Right atrium auricular region (tissue), 2 donors: ENCODE measurements at regions not wholly inside any gene's neighbourhood (a gene's known extent, or its start where the extent isn't known, plus 50 kb on each side); places are given as distances from the start of the nearest gene placed in this dataset.

Source experiments
- DNase-seq: peaks from one replicate; pipeline ENCODE4 v3.0.0-alpha.2; 2019; ENCODE audit warnings: low spot score
- H3K27ac ChIP-seq, 2 donors: fragments of 200-600 bp; sonication (generic); 1 replicate in 1 of 2; 2 replicates in 1 of 2; pipeline ENCODE4 v1.5.1; 2016 to 2019
- H3K27me3 ChIP-seq, 2 donors: fragments of 200-600 bp; sonication (generic); one replicate each; pipeline versions ENCODE4 v1.5.1 to v1.6.0; 2017 to 2019
- H3K36me3 ChIP-seq: fragments of 200-600 bp; sonication (generic); one replicate; pipeline ENCODE4 v1.5.1; 2016
- H3K4me1 ChIP-seq, 2 donors: fragments of 200-600 bp; sonication (generic); one replicate each; pipeline versions ENCODE4 v1.5.1 to v1.6.0; 2017 to 2019
- H3K4me3 ChIP-seq, 2 donors: fragments of 200-600 bp; sonication (generic); 1 replicate in 1 of 2; 2 replicates in 1 of 2; pipeline ENCODE4 v1.5.1; 2017 to 2019; ENCODE audit warnings: mild to moderate bottlenecking in 1 of 2, moderate library complexity in 1 of 2
- H3K9me3 ChIP-seq, 2 donors: fragments of 200-600 bp; sonication (generic); one replicate each; pipeline ENCODE4 v1.5.1; 2019
- CTCF ChIP-seq, 2 donors: fragments of 200-600 bp; sonication (generic); IDR thresholded peaks; one replicate each; pipeline ENCODE4 v1.5.1; 2019; ENCODE audit warnings: antibody characterized with exemption in 2 of 2

- Histone ChIP-seq H3K27me3 (no peaks in the 10 kb centered on the region), H3K9me3 (no peaks in the 10 kb centered on the region), H3K27ac (no peak overlapping the region), H3K36me3 (no peaks in the 10 kb centered on the region), H3K4me3 (no peak overlapping the region), H3K4me1 (no peaks in the 10 kb centered on the region)
- DNase-seq: no peak
- no peak for TF ChIP-seq CTCF (IDR thresholded peaks at IDR 0.05)
Observed at GRCh38 chr10:78565841-78566240, 502.9 kb upstream of the ZMIZ1 start.

GRCh38 chr10:78566284-78567111 is 502.3 kb upstream of the ZMIZ1 start:
- Histone ChIP-seq H3K27ac (no peak overlapping the region), H3K27me3 (no peaks in the 10 kb centered on the region), H3K4me1 (no peaks in the 10 kb centered on the region), H3K4me3 (no peak overlapping the region), H3K9me3 (no peaks in the 10 kb centered on the region), H3K36me3 (no peaks in the 10 kb centered on the region)
- DNase-seq: no peak
- TF ChIP-seq CTCF (IDR thresholded peaks at IDR 0.05): no peak

GRCh38 chr10:78567680-78568455 is 500.9 kb upstream of the ZMIZ1 start:
- Histone ChIP-seq H3K4me1 (peaks cover 0 to 9% of the 10 kb centered on the region in 2 donors), H3K36me3 (no peaks in the 10 kb centered on the region), H3K27ac (no peak overlapping the region), H3K9me3 (no peaks in the 10 kb centered on the region), H3K27me3 (no peaks in the 10 kb centered on the region), H3K4me3 (no peak overlapping the region)
- TF ChIP-seq CTCF (IDR thresholded peaks at IDR 0.05): no peak
- DNase-seq: no peak

- TF ChIP-seq CTCF (IDR thresholded peaks at IDR 0.05): no peak
- Histone ChIP-seq H3K27ac (no peak overlapping the region), H3K4me1 (peaks cover 0 to 9% of the 10 kb centered on the region in 2 donors), H3K36me3 (no peaks in the 10 kb centered on the region), H3K27me3 (no peaks in the 10 kb centered on the region), H3K4me3 (no peak overlapping the region), H3K9me3 (no peaks in the 10 kb centered on the region)
- no peak for DNase-seq
Observed at GRCh38 chr10:78568620-78569019, 500.1 kb upstream of the ZMIZ1 start.

- H3K9me3 ChIP-seq: no peaks in the 10 kb centered on the region
- no peak for DNase-seq
- H3K36me3 ChIP-seq: no peaks in the 10 kb centered on the region
- no peaks in the 10 kb centered on the region for H3K27me3 ChIP-seq
- no peak overlapping the region for H3K4me3 ChIP-seq
- H3K4me1 ChIP-seq: peaks cover 0 to 14% of the 10 kb centered on the region in 2 donors
- no peak for TF ChIP-seq CTCF (IDR thresholded peaks at IDR 0.05)
- H3K27ac ChIP-seq: no peak overlapping the region
Observed at GRCh38 chr10:78570633-78571235, 498.0 kb upstream of the ZMIZ1 start.
